GM12878 (cell line): ENCODE measurements at regions not wholly inside any gene's neighbourhood (a gene's known extent, or its start where the extent isn't known, plus 50 kb on each side); places are given as distances from the start of the nearest gene placed in this dataset.

Experiments used
- ATAC-seq: fragments of 200-7000 bp; cut with Tn5 transposase; 3 replicates; pipeline ENCODE4 v1.9.1; 2020; ENCODE audit warnings: mild to moderate bottlenecking, moderate library complexity
- BruUV-seq: library from RNA; stranded (reverse); fragments of 400-500 nt; replicated peaks from 2 replicates; lab custom pipeline; 2021; lab: Mats Ljungman, UMichigan
- CTCF ChIA-PET: fragments of 300-600 bp; sonication (Branson Sonifier 250); formaldehyde crosslinking; extraction: SDS; loops from one replicate; lab custom pipeline; 2021; ENCODE audit warnings: inconsistent platforms; lab: Yijun Ruan, JAX
- POLR2A ChIA-PET: fragments of 350-600 bp; formaldehyde crosslinking; extraction: SDS; loops from one replicate; lab custom pipeline; 2021; ENCODE audit warnings: inconsistent platforms; lab: Charles Lee
- RAD21 ChIA-PET: fragments of 300-600 bp; sonication (Branson Sonifier 250); formaldehyde crosslinking; loops from one replicate; lab custom pipeline; 2023; ENCODE audit warnings: antibody characterized with exemption; ENCODE audit not compliant: unreplicated experiment; lab: Charles Lee
- SMC1A ChIA-PET: fragments of 300-600 bp; sonication (Branson Sonifier 250); formaldehyde crosslinking; loops from one replicate; lab custom pipeline; 2023; ENCODE audit not compliant: unreplicated experiment, uncharacterized antibody; lab: Charles Lee
- DNase-seq: peaks from one replicate; pipeline ENCODE4 v3.0.0-alpha.2; 2011; ENCODE audit warnings: low read depth, low spot score
- FAIRE-seq: peaks from 3 replicates; lab custom pipeline; 2011; peaks lifted over from hg19 to GRCh38; lab: Jason Lieb, UNC
- H2AFZ ChIP-seq: 2 replicates; pipeline ENCODE4 v1.6.0; 2011; ENCODE audit warnings: low read depth, low read length, control low read depth; ENCODE audit not compliant: control insufficient read depth
- H3K27ac ChIP-seq: 2 replicates; pipeline ENCODE4 v1.5.1; 2011; ENCODE audit warnings: control low read depth; ENCODE audit not compliant: control insufficient read depth, insufficient read depth
- H3K27me3 ChIP-seq, 2 experiments: replicated peaks in 1 of 2; 2 replicates each; pipeline versions ENCODE4 v1.6.0 to v1.6.1; 2011; ENCODE audit warnings: low read length in 1 of 2; ENCODE audit not compliant: control insufficient read depth in 2 of 2, insufficient read depth in 2 of 2
- H3K36me3 ChIP-seq, 2 experiments: 2 replicates each; pipeline ENCODE4 v1.5.1; 2011; ENCODE audit warnings: low read length in 1 of 2; ENCODE audit not compliant: control insufficient read depth in 2 of 2, insufficient read depth in 2 of 2
- H3K4me1 ChIP-seq: 2 replicates; pipeline ENCODE4 v1.6.1; 2011; ENCODE audit warnings: mild to moderate bottlenecking, low read length, moderate library complexity, mixed read lengths; ENCODE audit not compliant: control insufficient read depth, insufficient read depth
- H3K4me2 ChIP-seq: 2 replicates; pipeline ENCODE4 v1.6.0; 2011; ENCODE audit warnings: control low read depth; ENCODE audit not compliant: control insufficient read depth, insufficient read depth
- H3K4me3 ChIP-seq: fragments of 200-600 bp; sonication (generic); 2 replicates; pipeline ENCODE4 v1.5.1; 2016
- H3K79me2 ChIP-seq: 2 replicates; pipeline ENCODE4 v1.6.0; 2011; ENCODE audit warnings: low read length; ENCODE audit not compliant: control insufficient read depth, insufficient read depth
- H3K9ac ChIP-seq: 2 replicates; pipeline ENCODE4 v1.8.0; 2011; ENCODE audit warnings: low read length, control low read depth, mixed read lengths; ENCODE audit not compliant: control insufficient read depth, insufficient read depth
- H3K9me3 ChIP-seq: replicated peaks from 3 replicates; pipeline ENCODE4 v1.5.1; 2011; ENCODE audit warnings: mild to moderate bottlenecking, low read length; ENCODE audit not compliant: control insufficient read depth, insufficient read depth
- H4K20me1 ChIP-seq: 2 replicates; pipeline ENCODE4 v1.6.0; 2011; ENCODE audit not compliant: control insufficient read depth, insufficient read depth
- HDAC2 ChIP-seq: fragments of 200-600 bp; sonication (generic); IDR thresholded peaks from 2 replicates; pipeline ENCODE4 v1.6.1; 2017
- IKZF1 ChIP-seq: fragments of 450-650 bp; conservative IDR thresholded peaks from 2 replicates; pipeline ENCODE4 v1.6.1; 2017; ENCODE audit warnings: antibody characterized with exemption, mild to moderate bottlenecking
- ZNF622 ChIP-seq: fragments of 450-650 bp; IDR thresholded peaks from 2 replicates; pipeline ENCODE4 v1.6.1; 2017; ENCODE audit warnings: mild to moderate bottlenecking, inconsistent platforms
- WGBS: methylation state at CpG from one replicate; pipeline ENCODE4 v1.1.6; 2016; ENCODE audit warnings: low lambda C conversion rate; ENCODE audit not compliant: insufficient replicate concordance, insufficient coverage; ENCODE audit errors: missing lambda C conversion rate; 5-methylcytosine and 5-hydroxymethylcytosine counted together
- in situ Hi-C: fragments of 300-500 bp; cut with MboI; formaldehyde crosslinking; loops from 9 replicates; pipeline ENCODE4 v1.14.3; 2018; ENCODE audit warnings: mixed read lengths
- intact Hi-C: fragments of 100-400 bp; cut with micrococcal nuclease; formaldehyde crosslinking; loops from one replicate; pipeline ENCODE4 v1.14.2; 2022; ENCODE audit not compliant: unreplicated experiment
- TF ChIP-seq, protein P1 (sequence below): fragments of 450-650 bp; formaldehyde crosslinking; IDR thresholded peaks from 2 replicates; pipeline ENCODE4 v1.4.0; 2020; ENCODE audit warnings: mild to moderate bottlenecking, moderate library complexity
- TF ChIP-seq, protein P2 (sequence below): IDR thresholded peaks from 2 replicates; pipeline ENCODE4 v1.6.1; 2012; ENCODE audit warnings: low read length, inconsistent platforms

DNA sequence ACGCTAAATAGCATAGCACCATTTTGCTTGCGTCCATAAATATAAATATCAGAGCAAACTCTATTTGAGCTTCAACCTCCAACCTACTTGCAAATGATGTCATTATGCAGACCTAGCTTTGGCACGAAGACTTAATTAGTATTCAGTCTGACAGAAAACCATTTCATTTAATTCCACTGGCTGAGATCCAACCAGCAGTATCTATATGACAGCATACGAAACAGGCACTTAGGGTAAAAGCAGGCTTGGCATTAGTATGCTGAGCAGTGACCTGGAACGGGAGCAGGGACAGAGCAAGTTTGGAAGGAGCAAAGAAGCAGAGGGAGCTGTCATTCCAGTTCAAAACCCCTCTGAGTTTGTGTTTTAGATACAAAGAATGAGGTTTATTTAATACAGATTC lies 312.5 kb upstream of the CHRM2 start:
- intact Hi-C loops (no loop called here), in situ Hi-C loops (no loop called here)
- Histone ChIP-seq H3K27me3 (no peaks in the 10 kb centered on the region), H3K4me1 (no peaks in the 10 kb centered on the region), H3K27ac (no peak overlapping the region), H2AFZ (no peak overlapping the region), H3K9ac (no peak overlapping the region), H3K79me2 (no peaks in the 10 kb centered on the region), H3K4me3 (no peak overlapping the region), H3K9me3 (no peaks in the 10 kb centered on the region), H3K4me2 (no peak overlapping the region), H4K20me1 (no peaks in the 10 kb centered on the region), H3K36me3 (no peaks in the 10 kb centered on the region)
- BruUV-seq: no TSS peak
- ChIA-PET POLR2A (no interaction called here), CTCF (no interaction called here), SMC1A (no interaction called here), RAD21 (no interaction called here)
- no peak for DNase-seq
- TF ChIP-seq ZNF622 (no peak), HDAC2 (no peak), IKZF1 (no peak)
- TF ChIP-seq, protein P1, sequence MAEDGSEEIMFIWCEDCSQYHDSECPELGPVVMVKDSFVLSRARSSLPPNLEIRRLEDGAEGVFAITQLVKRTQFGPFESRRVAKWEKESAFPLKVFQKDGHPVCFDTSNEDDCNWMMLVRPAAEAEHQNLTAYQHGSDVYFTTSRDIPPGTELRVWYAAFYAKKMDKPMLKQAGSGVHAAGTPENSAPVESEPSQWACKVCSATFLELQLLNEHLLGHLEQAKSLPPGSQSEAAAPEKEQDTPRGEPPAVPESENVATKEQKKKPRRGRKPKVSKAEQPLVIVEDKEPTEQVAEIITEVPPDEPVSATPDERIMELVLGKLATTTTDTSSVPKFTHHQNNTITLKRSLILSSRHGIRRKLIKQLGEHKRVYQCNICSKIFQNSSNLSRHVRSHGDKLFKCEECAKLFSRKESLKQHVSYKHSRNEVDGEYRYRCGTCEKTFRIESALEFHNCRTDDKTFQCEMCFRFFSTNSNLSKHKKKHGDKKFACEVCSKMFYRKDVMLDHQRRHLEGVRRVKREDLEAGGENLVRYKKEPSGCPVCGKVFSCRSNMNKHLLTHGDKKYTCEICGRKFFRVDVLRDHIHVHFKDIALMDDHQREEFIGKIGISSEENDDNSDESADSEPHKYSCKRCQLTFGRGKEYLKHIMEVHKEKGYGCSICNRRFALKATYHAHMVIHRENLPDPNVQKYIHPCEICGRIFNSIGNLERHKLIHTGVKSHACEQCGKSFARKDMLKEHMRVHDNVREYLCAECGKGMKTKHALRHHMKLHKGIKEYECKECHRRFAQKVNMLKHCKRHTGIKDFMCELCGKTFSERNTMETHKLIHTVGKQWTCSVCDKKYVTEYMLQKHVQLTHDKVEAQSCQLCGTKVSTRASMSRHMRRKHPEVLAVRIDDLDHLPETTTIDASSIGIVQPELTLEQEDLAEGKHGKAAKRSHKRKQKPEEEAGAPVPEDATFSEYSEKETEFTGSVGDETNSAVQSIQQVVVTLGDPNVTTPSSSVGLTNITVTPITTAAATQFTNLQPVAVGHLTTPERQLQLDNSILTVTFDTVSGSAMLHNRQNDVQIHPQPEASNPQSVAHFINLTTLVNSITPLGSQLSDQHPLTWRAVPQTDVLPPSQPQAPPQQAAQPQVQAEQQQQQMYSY (CRISPR knock-in tag): no peak
- TF ChIP-seq, protein P2, sequence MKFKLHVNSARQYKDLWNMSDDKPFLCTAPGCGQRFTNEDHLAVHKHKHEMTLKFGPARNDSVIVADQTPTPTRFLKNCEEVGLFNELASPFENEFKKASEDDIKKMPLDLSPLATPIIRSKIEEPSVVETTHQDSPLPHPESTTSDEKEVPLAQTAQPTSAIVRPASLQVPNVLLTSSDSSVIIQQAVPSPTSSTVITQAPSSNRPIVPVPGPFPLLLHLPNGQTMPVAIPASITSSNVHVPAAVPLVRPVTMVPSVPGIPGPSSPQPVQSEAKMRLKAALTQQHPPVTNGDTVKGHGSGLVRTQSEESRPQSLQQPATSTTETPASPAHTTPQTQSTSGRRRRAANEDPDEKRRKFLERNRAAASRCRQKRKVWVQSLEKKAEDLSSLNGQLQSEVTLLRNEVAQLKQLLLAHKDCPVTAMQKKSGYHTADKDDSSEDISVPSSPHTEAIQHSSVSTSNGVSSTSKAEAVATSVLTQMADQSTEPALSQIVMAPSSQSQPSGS: no peak
- no peak for FAIRE-seq
- WGBS: 37% methylated on average over 5 of the region's 5 CpGs
- ATAC-seq: no peak
